ENCODE measurements at regions not wholly inside any gene's neighbourhood (a gene's known extent, or its start where the extent isn't known, plus 50 kb on each side); places are given as distances from the start of the nearest gene placed in this dataset.

GRCh38 chr3:76699846-76700245 lies 340.1 kb upstream of the ROBO2 start:
- TF ChIP-seq, protein P1, sequence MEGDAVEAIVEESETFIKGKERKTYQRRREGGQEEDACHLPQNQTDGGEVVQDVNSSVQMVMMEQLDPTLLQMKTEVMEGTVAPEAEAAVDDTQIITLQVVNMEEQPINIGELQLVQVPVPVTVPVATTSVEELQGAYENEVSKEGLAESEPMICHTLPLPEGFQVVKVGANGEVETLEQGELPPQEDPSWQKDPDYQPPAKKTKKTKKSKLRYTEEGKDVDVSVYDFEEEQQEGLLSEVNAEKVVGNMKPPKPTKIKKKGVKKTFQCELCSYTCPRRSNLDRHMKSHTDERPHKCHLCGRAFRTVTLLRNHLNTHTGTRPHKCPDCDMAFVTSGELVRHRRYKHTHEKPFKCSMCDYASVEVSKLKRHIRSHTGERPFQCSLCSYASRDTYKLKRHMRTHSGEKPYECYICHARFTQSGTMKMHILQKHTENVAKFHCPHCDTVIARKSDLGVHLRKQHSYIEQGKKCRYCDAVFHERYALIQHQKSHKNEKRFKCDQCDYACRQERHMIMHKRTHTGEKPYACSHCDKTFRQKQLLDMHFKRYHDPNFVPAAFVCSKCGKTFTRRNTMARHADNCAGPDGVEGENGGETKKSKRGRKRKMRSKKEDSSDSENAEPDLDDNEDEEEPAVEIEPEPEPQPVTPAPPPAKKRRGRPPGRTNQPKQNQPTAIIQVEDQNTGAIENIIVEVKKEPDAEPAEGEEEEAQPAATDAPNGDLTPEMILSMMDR (IDR thresholded peaks at IDR 0.05), result no peak
- no peak for TF ChIP-seq ZFX (IDR thresholded peaks at IDR 0.05; ENCODE audit: borderline replicate concordance)
